BLaER1 (cell line): ENCODE measurements at regions not wholly inside any gene's neighbourhood (a gene's known extent, or its start where the extent isn't known, plus 50 kb on each side); places are given as distances from the start of the nearest gene placed in this dataset.
"Not testable (repeated sequence)": the region's sequence is repeated elsewhere in the genome, so short reads cannot be mapped to it uniquely, and the experiment has no call there.

Experiments used
- H3K27ac ChIP-seq: shearing (Covaris generic); formaldehyde crosslinking; 2 replicates; pipeline ENCODE4 v1.8.1; 2022
- H3K27me3 ChIP-seq: shearing (Covaris generic); formaldehyde crosslinking; 2 replicates; pipeline ENCODE4 v1.8.1; 2022
- H3K36me3 ChIP-seq: shearing (Covaris generic); formaldehyde crosslinking; 2 replicates; pipeline ENCODE4 v1.8.1; 2022
- H3K4me1 ChIP-seq: shearing (Covaris generic); formaldehyde crosslinking; 2 replicates; pipeline ENCODE4 v1.8.1; 2022
- H3K4me2 ChIP-seq: shearing (Covaris generic); formaldehyde crosslinking; 2 replicates; pipeline ENCODE4 v1.8.1; 2022
- H3K4me3 ChIP-seq: shearing (Covaris generic); formaldehyde crosslinking; 2 replicates; pipeline ENCODE4 v1.8.1; 2022
- H3K9ac ChIP-seq: shearing (Covaris generic); formaldehyde crosslinking; 2 replicates; pipeline ENCODE4 v1.8.1; 2022
- H3K9me3 ChIP-seq: shearing (Covaris generic); formaldehyde crosslinking; 2 replicates; pipeline ENCODE4 v1.8.1; 2022
- H4K20me1 ChIP-seq: shearing (Covaris generic); formaldehyde crosslinking; 2 replicates; pipeline ENCODE4 v1.8.1; 2022
- Cebpa-rat ChIP-seq: shearing (Covaris generic); IDR thresholded peaks from 2 replicates; pipeline ENCODE4 v1.8.1; 2022

DNA sequence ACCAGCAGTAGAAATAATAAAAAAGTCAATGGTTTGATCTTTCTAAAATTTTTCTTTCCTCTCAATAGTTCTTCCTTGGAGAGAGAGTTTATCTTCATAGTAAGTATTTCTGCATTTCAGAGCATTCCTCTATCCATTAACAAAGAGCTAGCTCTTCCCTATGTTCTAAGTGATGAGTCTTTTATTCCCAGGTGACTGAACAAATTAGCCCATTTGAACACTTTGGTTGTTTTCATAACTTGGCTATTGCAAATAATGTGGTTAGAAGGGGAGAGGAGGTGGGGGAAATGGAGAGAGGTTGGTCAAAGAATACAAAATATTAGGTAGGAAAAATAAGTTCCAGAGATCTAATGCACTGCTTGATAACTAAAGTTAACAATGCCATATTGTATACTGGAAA lies 598.9 kb downstream of the KCNT2 start:
- Histone ChIP-seq H3K36me3 (no peaks in the 10 kb centered on the region), H3K27me3 (no peaks in the 10 kb centered on the region), H3K9ac (no peak overlapping the region), H3K27ac (no peak overlapping the region), H3K9me3 (no peaks in the 10 kb centered on the region), H3K4me2 (no peak overlapping the region), H4K20me1 (no peaks in the 10 kb centered on the region), H3K4me3 (no peak overlapping the region), H3K4me1 (no peaks in the 10 kb centered on the region)
- no peak for TF ChIP-seq Cebpa-rat

DNA sequence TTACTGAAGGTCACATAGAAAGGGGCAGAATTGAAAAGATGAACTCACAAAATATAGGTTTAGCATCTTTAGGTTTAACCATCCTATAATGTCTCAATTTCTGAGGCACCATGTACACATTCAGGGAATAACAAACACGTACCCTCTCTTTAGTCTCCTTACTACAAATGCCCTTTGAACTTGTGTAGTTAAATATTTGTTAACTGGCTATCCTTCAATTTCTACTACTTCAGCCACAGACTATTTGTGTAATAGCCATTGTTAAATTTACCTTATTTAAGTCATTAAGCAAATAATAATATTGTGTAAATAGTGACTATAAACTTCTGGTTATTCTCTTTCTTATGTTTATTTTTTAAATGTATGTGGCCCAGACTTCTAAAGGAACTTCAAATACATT lies 600.5 kb downstream of the KCNT2 start:
- H3K9ac ChIP-seq: no peak overlapping the region

GRCh38 chr1:196005426-196005825 lies 602.8 kb downstream of the KCNT2 start:
- no peak overlapping the region for H3K4me2 ChIP-seq
- no peaks in the 10 kb centered on the region for H3K27me3 ChIP-seq
- no peaks in the 10 kb centered on the region for H3K36me3 ChIP-seq
- H3K4me1 ChIP-seq: no peaks in the 10 kb centered on the region
- no peak overlapping the region for H3K4me3 ChIP-seq
- no peak overlapping the region for H3K27ac ChIP-seq
- H4K20me1 ChIP-seq: no peaks in the 10 kb centered on the region
- no peak for TF ChIP-seq Cebpa-rat
- no peak overlapping the region for H3K9ac ChIP-seq
- H3K9me3 ChIP-seq: no peaks in the 10 kb centered on the region

More for the DNA sequence above, 600.5 kb downstream of the KCNT2 start:
- Histone ChIP-seq H4K20me1 (no peaks in the 10 kb centered on the region), H3K4me1 (no peaks in the 10 kb centered on the region), H3K4me2 (no peak overlapping the region), H3K4me3 (no peak overlapping the region), H3K27ac (no peak overlapping the region), H3K27me3 (no peaks in the 10 kb centered on the region), H3K36me3 (no peaks in the 10 kb centered on the region), H3K9me3 (no peaks in the 10 kb centered on the region)
- TF ChIP-seq Cebpa-rat: no peak

DNA sequence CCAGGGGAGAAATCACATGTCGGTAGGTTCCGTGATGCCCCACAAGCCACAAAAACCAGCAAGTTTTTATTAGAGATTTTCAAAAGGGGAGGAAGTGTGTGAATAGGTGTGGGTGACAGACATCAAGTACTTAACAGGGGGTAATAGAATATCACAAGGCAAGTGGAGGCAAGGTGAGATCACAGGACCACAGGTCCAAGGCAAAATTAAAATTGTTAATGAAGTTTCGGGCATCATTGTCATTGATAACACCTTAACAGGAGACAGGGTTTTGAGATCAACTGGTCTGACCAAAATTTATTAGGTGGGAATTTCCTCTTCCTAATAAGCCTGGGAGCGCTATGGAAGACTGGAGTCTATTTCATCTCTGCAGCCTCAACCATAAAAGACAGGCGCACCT lies 603.9 kb downstream of the KCNT2 start:
- not testable (repeated sequence) for H3K4me3 ChIP-seq, H3K9ac ChIP-seq, H3K36me3 ChIP-seq, H3K27ac ChIP-seq, H3K4me2 ChIP-seq, H4K20me1 ChIP-seq, H3K27me3 ChIP-seq, H3K9me3 ChIP-seq, H3K4me1 ChIP-seq

DNA sequence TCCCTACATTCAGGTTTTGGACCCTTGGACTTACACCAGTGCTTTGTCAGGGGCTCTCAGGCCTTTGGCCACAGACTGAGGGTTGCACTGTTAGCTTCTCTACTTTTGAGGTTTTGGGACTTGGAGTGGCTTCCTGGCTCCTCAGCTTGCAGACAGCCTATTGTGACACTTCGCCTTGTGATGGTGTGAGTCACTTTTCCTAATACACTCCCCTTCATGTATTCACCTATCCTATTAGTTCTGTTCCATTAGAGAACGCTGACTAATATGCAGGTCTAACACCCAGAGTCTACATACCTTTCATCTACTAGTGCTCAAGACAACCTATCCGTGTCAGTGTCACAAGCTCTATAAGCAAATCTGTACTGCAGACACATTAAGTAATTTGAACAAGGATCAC lies 605.3 kb downstream of the KCNT2 start:
- no peak for TF ChIP-seq Cebpa-rat
- H4K20me1 ChIP-seq: no peaks in the 10 kb centered on the region
- no peak overlapping the region for H3K4me3 ChIP-seq
- H3K9ac ChIP-seq: no peak overlapping the region
- H3K4me2 ChIP-seq: no peak overlapping the region
- H3K27me3 ChIP-seq: no peaks in the 10 kb centered on the region
- no peak overlapping the region for H3K27ac ChIP-seq
- H3K36me3 ChIP-seq: no peaks in the 10 kb centered on the region
- no peaks in the 10 kb centered on the region for H3K9me3 ChIP-seq
- H3K4me1 ChIP-seq: no peaks in the 10 kb centered on the region

DNA sequence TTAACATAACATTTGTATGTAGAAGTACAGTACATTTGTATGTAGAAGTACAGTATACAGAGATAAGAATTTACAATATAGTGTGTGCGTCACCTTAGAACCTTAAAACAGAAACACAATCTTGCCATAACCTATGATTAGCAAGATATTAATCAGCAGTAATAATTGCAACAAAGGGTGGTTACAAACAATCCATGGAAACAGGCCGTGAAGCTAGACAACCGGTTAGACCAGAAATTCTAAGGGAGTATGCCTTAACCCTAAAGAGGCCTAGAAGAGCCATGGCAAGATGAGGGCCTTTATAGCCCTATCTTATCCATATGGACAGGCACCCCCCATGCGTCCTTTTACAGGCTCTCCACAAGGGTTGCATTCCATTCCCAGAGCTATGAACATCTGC lies 605.9 kb downstream of the KCNT2 start:
- not testable (repeated sequence) for H3K27ac ChIP-seq, H3K4me1 ChIP-seq, H3K4me2 ChIP-seq

DNA sequence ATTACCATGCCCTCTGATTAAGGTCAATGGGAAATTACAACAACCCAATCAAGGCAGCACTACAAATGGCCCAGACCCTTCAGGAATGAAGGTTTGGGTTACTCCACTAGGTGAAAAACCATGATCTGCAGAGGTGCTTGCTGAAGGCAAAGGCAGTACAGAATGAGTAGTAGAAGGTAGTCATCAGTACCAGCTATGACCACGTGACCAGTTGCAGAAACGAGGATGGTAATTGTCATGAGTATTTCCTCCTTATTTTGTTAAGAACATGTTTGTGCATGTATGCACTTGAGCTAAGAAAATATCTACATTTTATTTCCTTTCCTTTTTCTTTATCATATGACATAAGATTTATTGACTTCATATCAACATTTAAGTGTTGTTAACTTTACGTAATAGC lies 607.1 kb downstream of the KCNT2 start:
- H3K36me3 ChIP-seq: no peaks in the 10 kb centered on the region
- no peak overlapping the region for H3K4me2 ChIP-seq
- H4K20me1 ChIP-seq: no peaks in the 10 kb centered on the region
- H3K4me3 ChIP-seq: no peak overlapping the region
- H3K9me3 ChIP-seq: no peaks in the 10 kb centered on the region
- no peak overlapping the region for H3K9ac ChIP-seq
- H3K27ac ChIP-seq: no peak overlapping the region
- TF ChIP-seq Cebpa-rat: no peak
- H3K27me3 ChIP-seq: no peaks in the 10 kb centered on the region
- H3K4me1 ChIP-seq: no peaks in the 10 kb centered on the region

More for the DNA sequence above, 605.9 kb downstream of the KCNT2 start:
- not testable (repeated sequence) for H3K36me3 ChIP-seq, H3K4me3 ChIP-seq, H4K20me1 ChIP-seq, H3K9ac ChIP-seq, H3K9me3 ChIP-seq, H3K27me3 ChIP-seq

DNA sequence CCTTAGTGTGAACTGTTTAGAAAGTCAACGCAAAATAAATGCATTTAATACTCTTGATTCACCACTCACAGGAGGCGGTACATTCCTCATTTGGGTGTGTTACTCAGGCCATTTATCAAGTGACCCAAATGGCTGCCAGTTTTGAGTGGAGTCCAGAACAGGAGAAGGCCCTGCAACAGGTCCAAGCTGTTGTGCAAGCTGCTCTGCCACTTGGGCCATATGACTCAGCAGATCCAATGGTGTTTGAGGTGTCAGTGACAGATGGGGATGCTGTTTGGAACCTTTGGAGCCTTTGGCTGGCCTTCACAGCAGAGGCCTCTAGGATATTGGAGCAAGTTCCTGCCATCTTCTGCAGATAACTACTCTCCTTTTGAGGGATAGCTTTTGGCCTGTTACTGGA lies 609.2 kb downstream of the KCNT2 start:
- H3K9me3 ChIP-seq: no peaks in the 10 kb centered on the region
- no peak for TF ChIP-seq Cebpa-rat
- H3K36me3 ChIP-seq: no peaks in the 10 kb centered on the region
- H3K9ac ChIP-seq: no peak overlapping the region
- no peak overlapping the region for H3K4me3 ChIP-seq
- no peaks in the 10 kb centered on the region for H3K27me3 ChIP-seq
- H3K4me2 ChIP-seq: no peak overlapping the region
- no peaks in the 10 kb centered on the region for H3K4me1 ChIP-seq
- no peaks in the 10 kb centered on the region for H4K20me1 ChIP-seq
- no peak overlapping the region for H3K27ac ChIP-seq

DNA sequence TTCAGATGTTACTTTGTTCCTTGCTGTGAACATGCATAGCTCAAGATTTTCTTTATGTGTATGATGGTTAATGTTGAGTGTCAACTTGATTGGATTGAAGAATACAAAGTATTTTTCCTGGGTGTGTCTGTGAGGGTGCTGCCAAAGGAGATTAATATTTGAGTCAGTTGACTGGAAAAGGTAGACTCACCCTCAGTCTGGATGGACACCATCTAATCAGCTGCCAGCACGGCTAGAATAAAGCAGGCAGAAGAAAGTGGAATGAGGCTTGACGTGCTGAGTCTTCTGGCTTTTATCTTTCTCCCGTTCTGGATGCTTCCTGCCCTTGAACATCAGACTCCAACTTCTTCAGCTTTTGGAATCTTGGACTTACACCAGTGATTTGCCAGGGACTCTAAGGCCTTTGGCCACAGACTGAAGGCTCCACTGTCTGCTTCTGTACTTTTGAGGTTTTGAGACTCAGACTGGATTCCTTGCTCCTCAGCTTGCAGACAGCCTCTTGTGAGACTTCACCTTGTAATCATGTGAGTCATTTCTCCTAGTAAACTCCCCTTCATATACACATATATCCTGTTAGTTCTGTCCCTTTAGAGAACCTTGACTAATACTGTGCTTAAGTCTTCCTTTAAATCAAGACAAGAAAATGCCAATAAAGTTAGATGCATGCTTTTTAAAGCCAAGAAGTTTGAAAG lies 626.6 kb downstream of the KCNT2 start:
- Histone ChIP-seq H3K4me1 (no peaks in the 10 kb centered on the region), H3K27me3 (no peaks in the 10 kb centered on the region), H3K4me2 (no peak overlapping the region), H3K9ac (no peak overlapping the region), H3K9me3 (no peaks in the 10 kb centered on the region), H3K4me3 (no peak overlapping the region), H4K20me1 (no peaks in the 10 kb centered on the region), H3K36me3 (no peaks in the 10 kb centered on the region), H3K27ac (no peak overlapping the region)
- TF ChIP-seq Cebpa-rat: no peak

DNA sequence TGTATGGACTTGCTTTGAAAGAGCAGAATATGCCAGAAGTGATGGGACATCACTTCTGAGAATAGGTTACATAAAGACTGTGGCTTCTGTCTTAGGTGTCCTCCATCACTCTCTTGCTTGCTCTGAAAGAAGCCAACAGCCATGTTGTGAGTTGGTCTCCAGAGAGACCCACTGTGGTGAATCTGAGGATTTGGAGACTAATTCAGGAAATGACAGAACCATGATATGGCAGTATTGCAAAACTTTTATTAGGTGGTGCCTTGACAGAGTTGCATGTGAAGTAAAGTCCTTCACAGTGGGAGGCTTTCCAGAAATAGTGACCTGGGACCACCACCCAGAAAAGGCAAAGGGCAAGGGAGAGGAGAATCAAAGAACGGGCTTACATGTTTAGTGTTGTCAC lies 628.6 kb downstream of the KCNT2 start:
- Histone ChIP-seq H3K9ac (no peak overlapping the region), H3K27me3 (no peaks in the 10 kb centered on the region), H3K4me2 (no peak overlapping the region), H3K36me3 (no peaks in the 10 kb centered on the region), H3K4me3 (no peak overlapping the region), H3K9me3 (no peaks in the 10 kb centered on the region), H3K4me1 (no peaks in the 10 kb centered on the region), H4K20me1 (no peaks in the 10 kb centered on the region), H3K27ac (no peak overlapping the region)
- no peak for TF ChIP-seq Cebpa-rat

DNA sequence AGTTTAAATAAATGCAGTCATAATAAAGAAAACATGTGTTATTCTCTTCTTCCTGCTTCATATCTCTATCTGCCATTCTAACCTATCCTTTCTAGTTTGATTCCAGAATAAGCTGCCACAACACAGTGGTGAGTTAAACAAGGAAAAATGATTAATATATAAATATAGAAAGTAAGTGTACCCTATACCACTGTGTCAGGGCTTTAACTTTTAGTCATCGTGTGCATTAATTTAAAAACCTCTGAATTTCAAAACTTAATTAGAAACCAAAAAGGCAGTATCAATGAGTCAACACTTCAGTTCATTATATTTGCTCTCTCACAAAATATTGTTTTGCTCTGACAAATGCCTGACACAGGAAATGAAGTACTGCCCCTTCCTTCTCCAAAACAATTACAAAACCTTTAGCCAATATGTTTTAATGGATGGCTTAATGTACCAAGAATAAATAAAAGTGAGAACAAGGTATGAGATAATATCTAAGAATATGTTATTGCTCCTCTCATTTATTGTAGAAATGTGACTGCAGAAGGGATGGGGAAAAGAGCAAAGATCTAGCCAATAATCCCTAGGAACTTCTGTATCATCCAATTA lies 634.8 kb downstream of the KCNT2 start:
- no peak for TF ChIP-seq Cebpa-rat
- no peak overlapping the region for H3K27ac ChIP-seq
- H3K4me2 ChIP-seq: no peak overlapping the region
- H3K9me3 ChIP-seq: no peaks in the 10 kb centered on the region
- H3K4me1 ChIP-seq: no peaks in the 10 kb centered on the region
- H3K36me3 ChIP-seq: no peaks in the 10 kb centered on the region
- H3K4me3 ChIP-seq: no peak overlapping the region
- no peaks in the 10 kb centered on the region for H4K20me1 ChIP-seq
- H3K27me3 ChIP-seq: no peaks in the 10 kb centered on the region
- no peak overlapping the region for H3K9ac ChIP-seq
